ENCODE measurements at regions not wholly inside any gene's neighbourhood (a gene's known extent, or its start where the extent isn't known, plus 50 kb on each side); places are given as distances from the start of the nearest gene placed in this dataset.

DNA sequence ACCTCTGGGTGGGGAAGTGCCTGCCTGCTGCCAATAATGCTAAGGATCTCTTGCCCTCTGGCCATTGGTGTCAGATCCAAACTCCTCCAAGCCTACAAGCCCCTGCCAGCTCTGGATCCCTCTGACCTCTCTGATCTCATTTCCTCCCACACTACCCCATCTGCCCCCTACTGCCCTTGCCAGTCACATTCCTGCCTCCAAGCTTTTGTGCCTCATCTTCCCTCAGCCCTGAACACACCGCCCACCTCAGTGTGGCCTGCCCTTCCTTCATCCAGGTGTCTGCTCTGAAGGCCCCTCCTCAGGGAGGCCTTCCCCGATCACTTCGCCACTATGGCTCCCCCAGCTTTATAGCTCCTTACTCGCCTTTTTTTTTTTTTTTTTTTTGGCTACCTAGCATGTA lies 161.0 kb upstream of the GLI2 start:
- H3K4me2 ChIP-seq (ENCODE audit: insufficient read depth, low read length) = no peak overlapping the region
- H3K79me2 ChIP-seq (ENCODE audit: control insufficient read depth, insufficient read depth, low read length) = no peaks in the 10 kb centered on the region
- peaks cover 4% of the 10 kb centered on the region; the same call in 1 of the 2 replicates for H4K20me1 ChIP-seq (replicated peaks; ENCODE audit: control insufficient read depth, insufficient read depth, low read length)
- no peak for DNase-seq (ENCODE audit: extremely low read depth in 1 of 4, low spot score in 3 of 4)
- H3K27me3 ChIP-seq (ENCODE audit: control insufficient read depth in 2 of 2, insufficient read depth in 2 of 2, low read length in 2 of 2) = peaks cover 11 to 88% of the 10 kb centered on the region in 2 experiments
- peaks cover 0 to 6% of the 10 kb centered on the region in 2 experiments; a peak in 1 of 5 replicates for H3K4me1 ChIP-seq (replicated peaks in 1 of 2; ENCODE audit: control insufficient read depth in 2 of 2, insufficient read depth in 2 of 2, low read length in 2 of 2)
- whole genome bisulfite sequencing (ENCODE audit: insufficient coverage, low coverage, missing lambda C conversion rate) = 0% methylated on average over 3 of the region's 4 CpGs
- intact Hi-C loops (cut with micrococcal nuclease) = no loop called here
- no peak overlapping the region for H3K27ac ChIP-seq (ENCODE audit: extremely low read depth, low read depth, low read length)
- no peak for FAIRE-seq
- H3K9ac ChIP-seq (ENCODE audit: insufficient read depth in 1 of 2, low read depth in 2 of 2, low read length in 2 of 2) = no peak overlapping the region
- no peak overlapping the region for H3K4me3 ChIP-seq
- in situ Hi-C loops (cut with MboI) = no loop called here
- H2AFZ ChIP-seq (ENCODE audit: low read depth, low read length) = no peak overlapping the region
- ATAC-seq = no peak
- CTCF ChIA-PET (ENCODE audit: low intra/inter-chr PET ratio) = no interaction called here
- no TSS peak for BruUV-seq (replicated peaks)
- H3K9me1 ChIP-seq (ENCODE audit: control insufficient read depth, insufficient read depth, low read length) = peaks cover under 1% of the 10 kb centered on the region
- TF ChIP-seq, protein P1, sequence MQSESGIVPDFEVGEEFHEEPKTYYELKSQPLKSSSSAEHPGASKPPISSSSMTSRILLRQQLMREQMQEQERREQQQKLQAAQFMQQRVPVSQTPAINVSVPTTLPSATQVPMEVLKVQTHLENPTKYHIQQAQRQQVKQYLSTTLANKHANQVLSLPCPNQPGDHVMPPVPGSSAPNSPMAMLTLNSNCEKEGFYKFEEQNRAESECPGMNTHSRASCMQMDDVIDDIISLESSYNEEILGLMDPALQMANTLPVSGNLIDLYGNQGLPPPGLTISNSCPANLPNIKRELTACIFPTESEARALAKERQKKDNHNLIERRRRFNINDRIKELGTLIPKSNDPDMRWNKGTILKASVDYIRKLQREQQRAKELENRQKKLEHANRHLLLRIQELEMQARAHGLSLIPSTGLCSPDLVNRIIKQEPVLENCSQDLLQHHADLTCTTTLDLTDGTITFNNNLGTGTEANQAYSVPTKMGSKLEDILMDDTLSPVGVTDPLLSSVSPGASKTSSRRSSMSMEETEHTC (IDR thresholded peaks at IDR 0.05) = no peak
- TF ChIP-seq TCF7L2 (IDR thresholded peaks at IDR 0.05; ENCODE audit: low read depth, low read length) (no peak), POLR3G (IDR thresholded peaks at IDR 0.05; ENCODE audit: extremely low read depth, insufficient read length, insufficient replicate concordance) (no peak), HCFC1 (IDR thresholded peaks at IDR 0.05; ENCODE audit: low read depth, low read length) (no peak), MTA3 (IDR thresholded peaks at IDR 0.05; ENCODE audit: borderline replicate concordance) (no peak)
- TF ChIP-seq, protein P2, sequence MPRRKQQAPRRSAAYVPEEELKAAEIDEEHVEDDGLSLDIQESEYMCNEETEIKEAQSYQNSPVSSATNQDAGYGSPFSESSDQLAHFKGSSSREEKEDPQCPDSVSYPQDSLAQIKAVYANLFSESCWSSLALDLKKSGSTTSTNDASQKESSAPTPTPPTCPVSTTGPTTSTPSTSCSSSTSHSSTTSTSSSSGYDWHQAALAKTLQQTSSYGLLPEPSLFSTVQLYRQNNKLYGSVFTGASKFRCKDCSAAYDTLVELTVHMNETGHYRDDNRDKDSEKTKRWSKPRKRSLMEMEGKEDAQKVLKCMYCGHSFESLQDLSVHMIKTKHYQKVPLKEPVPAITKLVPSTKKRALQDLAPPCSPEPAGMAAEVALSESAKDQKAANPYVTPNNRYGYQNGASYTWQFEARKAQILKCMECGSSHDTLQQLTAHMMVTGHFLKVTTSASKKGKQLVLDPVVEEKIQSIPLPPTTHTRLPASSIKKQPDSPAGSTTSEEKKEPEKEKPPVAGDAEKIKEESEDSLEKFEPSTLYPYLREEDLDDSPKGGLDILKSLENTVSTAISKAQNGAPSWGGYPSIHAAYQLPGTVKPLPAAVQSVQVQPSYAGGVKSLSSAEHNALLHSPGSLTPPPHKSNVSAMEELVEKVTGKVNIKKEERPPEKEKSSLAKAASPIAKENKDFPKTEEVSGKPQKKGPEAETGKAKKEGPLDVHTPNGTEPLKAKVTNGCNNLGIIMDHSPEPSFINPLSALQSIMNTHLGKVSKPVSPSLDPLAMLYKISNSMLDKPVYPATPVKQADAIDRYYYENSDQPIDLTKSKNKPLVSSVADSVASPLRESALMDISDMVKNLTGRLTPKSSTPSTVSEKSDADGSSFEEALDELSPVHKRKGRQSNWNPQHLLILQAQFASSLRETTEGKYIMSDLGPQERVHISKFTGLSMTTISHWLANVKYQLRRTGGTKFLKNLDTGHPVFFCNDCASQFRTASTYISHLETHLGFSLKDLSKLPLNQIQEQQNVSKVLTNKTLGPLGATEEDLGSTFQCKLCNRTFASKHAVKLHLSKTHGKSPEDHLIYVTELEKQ (CRISPR knock-in tag; IDR thresholded peaks at IDR 0.05) = no peak
- TF ChIP-seq, protein P3, sequence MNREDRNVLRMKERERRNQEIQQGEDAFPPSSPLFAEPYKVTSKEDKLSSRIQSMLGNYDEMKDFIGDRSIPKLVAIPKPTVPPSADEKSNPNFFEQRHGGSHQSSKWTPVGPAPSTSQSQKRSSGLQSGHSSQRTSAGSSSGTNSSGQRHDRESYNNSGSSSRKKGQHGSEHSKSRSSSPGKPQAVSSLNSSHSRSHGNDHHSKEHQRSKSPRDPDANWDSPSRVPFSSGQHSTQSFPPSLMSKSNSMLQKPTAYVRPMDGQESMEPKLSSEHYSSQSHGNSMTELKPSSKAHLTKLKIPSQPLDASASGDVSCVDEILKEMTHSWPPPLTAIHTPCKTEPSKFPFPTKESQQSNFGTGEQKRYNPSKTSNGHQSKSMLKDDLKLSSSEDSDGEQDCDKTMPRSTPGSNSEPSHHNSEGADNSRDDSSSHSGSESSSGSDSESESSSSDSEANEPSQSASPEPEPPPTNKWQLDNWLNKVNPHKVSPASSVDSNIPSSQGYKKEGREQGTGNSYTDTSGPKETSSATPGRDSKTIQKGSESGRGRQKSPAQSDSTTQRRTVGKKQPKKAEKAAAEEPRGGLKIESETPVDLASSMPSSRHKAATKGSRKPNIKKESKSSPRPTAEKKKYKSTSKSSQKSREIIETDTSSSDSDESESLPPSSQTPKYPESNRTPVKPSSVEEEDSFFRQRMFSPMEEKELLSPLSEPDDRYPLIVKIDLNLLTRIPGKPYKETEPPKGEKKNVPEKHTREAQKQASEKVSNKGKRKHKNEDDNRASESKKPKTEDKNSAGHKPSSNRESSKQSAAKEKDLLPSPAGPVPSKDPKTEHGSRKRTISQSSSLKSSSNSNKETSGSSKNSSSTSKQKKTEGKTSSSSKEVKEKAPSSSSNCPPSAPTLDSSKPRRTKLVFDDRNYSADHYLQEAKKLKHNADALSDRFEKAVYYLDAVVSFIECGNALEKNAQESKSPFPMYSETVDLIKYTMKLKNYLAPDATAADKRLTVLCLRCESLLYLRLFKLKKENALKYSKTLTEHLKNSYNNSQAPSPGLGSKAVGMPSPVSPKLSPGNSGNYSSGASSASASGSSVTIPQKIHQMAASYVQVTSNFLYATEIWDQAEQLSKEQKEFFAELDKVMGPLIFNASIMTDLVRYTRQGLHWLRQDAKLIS (CRISPR knock-in tag; IDR thresholded peaks at IDR 0.05) = no peak
- H3K9me3 ChIP-seq (replicated peaks; ENCODE audit: control insufficient read depth, insufficient read depth, low read depth, low read length) = no peaks in the 10 kb centered on the region
- POLR2A ChIA-PET = interaction anchor here (0.6 kb wide), 2 partner anchors 305 to 1029 kb away, joined by 3 read pairs; no protein-coding TSS in a partner anchor
- H3K36me3 ChIP-seq (ENCODE audit: control insufficient read depth, insufficient read depth, low read length) = no peaks in the 10 kb centered on the region
